Parathyroid adenoma (tissue), 2 donors: ENCODE measurements at regions not wholly inside any gene's neighbourhood (a gene's known extent, or its start where the extent isn't known, plus 50 kb on each side); places are given as distances from the start of the nearest gene placed in this dataset.

Experiments used
- H2AFZ ChIP-seq: fragments of 300-600 bp; sonication (generic); one replicate; pipeline ENCODE4 v1.7.0; 2017; ENCODE audit warnings: antibody characterized with exemption, mild to moderate bottlenecking
- H3K27ac ChIP-seq: fragments of 300-600 bp; sonication (generic); one replicate; pipeline ENCODE4 v1.7.0; 2017
- H3K27me3 ChIP-seq: fragments of 300-600 bp; sonication (generic); one replicate; pipeline ENCODE4 v1.7.0; 2017; ENCODE audit warnings: low read length; ENCODE audit not compliant: control insufficient read depth, insufficient read depth
- H3K36me3 ChIP-seq: fragments of 300-600 bp; sonication (generic); one replicate; pipeline ENCODE4 v1.7.0; 2017; ENCODE audit warnings: low read length; ENCODE audit not compliant: control insufficient read depth, insufficient read depth
- H3K4me1 ChIP-seq: fragments of 300-600 bp; sonication (generic); one replicate; pipeline ENCODE4 v1.7.0; 2017; ENCODE audit warnings: control low read depth
- H3K4me2 ChIP-seq: fragments of 300-600 bp; sonication (generic); one replicate; pipeline ENCODE4 v1.7.0; 2017; ENCODE audit warnings: low read length
- H3K4me3 ChIP-seq: fragments of 300-600 bp; sonication (generic); one replicate; pipeline ENCODE4 v1.7.0; 2017; ENCODE audit warnings: low read depth, low read length
- H3K79me2 ChIP-seq: fragments of 300-600 bp; sonication (generic); one replicate; pipeline ENCODE4 v1.7.0; 2017; ENCODE audit warnings: control low read depth
- H3K9ac ChIP-seq: fragments of 300-600 bp; sonication (generic); one replicate; pipeline ENCODE4 v1.7.0; 2017; ENCODE audit warnings: mild to moderate bottlenecking
- H3K9me3 ChIP-seq: fragments of 300-600 bp; sonication (generic); one replicate; pipeline ENCODE4 v1.7.0; 2017; ENCODE audit warnings: low read length; ENCODE audit not compliant: control insufficient read depth
- TF ChIP-seq, protein P1 (sequence below): fragments of 300-600 bp; sonication (generic); IDR thresholded peaks from one replicate; pipeline ENCODE4 v1.7.0; 2017; ENCODE audit warnings: antibody characterized with exemption, mild to moderate bottlenecking
- donor health status: primary hyperparathyroidism.

DNA sequence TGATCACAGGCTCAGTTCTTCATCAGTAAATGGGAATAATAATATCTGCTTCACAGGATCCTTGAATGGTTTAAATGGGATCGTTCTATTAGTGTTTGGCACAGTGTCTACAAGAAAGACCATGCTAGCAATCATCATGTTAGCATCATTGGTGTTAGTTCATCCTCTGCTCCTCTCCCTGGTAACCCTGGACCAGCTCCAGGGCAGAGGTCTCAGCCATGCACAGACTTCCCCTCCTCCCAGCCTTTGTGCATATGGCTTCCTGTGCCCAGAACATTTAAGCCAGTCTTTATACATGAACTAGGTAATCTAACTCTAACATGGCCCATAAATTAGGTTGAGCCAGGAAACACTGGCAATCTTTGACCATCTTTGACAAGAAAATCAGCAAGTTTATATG is 180.2 kb downstream of the EPM2A start:
- H3K36me3 ChIP-seq: no peaks in the 10 kb centered on the region
- H3K4me2 ChIP-seq: no peak overlapping the region
- H3K79me2 ChIP-seq: no peaks in the 10 kb centered on the region
- no peaks in the 10 kb centered on the region for H3K27me3 ChIP-seq
- H3K27ac ChIP-seq: no peak overlapping the region
- no peak overlapping the region for H3K9ac ChIP-seq
- TF ChIP-seq, protein P1, sequence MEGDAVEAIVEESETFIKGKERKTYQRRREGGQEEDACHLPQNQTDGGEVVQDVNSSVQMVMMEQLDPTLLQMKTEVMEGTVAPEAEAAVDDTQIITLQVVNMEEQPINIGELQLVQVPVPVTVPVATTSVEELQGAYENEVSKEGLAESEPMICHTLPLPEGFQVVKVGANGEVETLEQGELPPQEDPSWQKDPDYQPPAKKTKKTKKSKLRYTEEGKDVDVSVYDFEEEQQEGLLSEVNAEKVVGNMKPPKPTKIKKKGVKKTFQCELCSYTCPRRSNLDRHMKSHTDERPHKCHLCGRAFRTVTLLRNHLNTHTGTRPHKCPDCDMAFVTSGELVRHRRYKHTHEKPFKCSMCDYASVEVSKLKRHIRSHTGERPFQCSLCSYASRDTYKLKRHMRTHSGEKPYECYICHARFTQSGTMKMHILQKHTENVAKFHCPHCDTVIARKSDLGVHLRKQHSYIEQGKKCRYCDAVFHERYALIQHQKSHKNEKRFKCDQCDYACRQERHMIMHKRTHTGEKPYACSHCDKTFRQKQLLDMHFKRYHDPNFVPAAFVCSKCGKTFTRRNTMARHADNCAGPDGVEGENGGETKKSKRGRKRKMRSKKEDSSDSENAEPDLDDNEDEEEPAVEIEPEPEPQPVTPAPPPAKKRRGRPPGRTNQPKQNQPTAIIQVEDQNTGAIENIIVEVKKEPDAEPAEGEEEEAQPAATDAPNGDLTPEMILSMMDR: no peak
- H3K4me3 ChIP-seq: no peak overlapping the region
- H3K4me1 ChIP-seq: no peaks in the 10 kb centered on the region
- no peak overlapping the region for H2AFZ ChIP-seq
- H3K9me3 ChIP-seq: no peaks in the 10 kb centered on the region

DNA sequence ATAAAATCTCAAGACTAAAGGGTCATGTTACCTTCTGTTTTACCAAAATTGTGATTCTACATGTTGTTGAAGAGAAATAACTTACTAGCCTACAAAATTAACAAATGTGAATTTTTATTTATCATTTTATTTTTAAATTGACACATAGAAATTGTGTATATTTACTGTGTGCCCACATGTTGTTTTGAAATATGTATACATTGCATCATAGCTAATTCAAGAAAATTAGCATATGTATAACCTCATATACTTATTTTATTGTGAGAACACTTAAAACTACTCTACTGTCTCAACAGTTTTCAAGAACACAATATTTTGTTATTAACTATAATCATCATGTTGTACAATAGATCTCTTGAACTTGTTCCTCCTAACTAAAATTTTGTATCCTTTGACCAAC is 177.8 kb downstream of the EPM2A start:
- no peak overlapping the region for H3K4me2 ChIP-seq
- no peaks in the 10 kb centered on the region for H3K36me3 ChIP-seq
- H3K27me3 ChIP-seq: no peaks in the 10 kb centered on the region
- H3K9me3 ChIP-seq: no peaks in the 10 kb centered on the region
- no peak overlapping the region for H3K4me3 ChIP-seq
- H3K4me1 ChIP-seq: no peaks in the 10 kb centered on the region
- H3K27ac ChIP-seq: no peak overlapping the region
- H2AFZ ChIP-seq: no peak overlapping the region
- no peak overlapping the region for H3K9ac ChIP-seq
- H3K79me2 ChIP-seq: no peaks in the 10 kb centered on the region
- TF ChIP-seq, protein P1: no peak

DNA sequence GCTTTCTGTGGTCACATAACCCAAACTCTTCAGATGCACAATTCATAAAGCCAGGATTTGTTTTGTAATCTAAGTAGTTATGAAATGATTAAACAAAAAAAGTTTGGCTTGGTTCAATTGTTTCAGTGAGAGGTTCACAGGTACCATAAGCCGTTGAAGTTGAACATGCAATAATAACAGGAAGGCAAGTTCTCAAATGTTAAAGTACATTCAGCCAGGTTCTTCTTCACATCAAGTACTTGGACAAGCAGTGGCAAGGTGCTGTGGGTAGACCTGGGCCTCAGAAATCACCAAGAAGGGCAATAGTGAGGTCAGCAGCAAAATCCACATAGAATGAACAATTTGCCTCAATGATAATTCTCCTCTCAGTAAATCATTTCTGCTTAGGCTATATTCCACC is 175.5 kb downstream of the EPM2A start:
- Histone ChIP-seq H3K27me3 (no peaks in the 10 kb centered on the region), H2AFZ (no peak overlapping the region), H3K79me2 (no peaks in the 10 kb centered on the region), H3K4me2 (no peak overlapping the region), H3K4me3 (no peak overlapping the region), H3K9ac (no peak overlapping the region), H3K27ac (no peak overlapping the region), H3K9me3 (no peaks in the 10 kb centered on the region), H3K4me1 (no peaks in the 10 kb centered on the region), H3K36me3 (no peaks in the 10 kb centered on the region)
- TF ChIP-seq, protein P1: no peak

DNA sequence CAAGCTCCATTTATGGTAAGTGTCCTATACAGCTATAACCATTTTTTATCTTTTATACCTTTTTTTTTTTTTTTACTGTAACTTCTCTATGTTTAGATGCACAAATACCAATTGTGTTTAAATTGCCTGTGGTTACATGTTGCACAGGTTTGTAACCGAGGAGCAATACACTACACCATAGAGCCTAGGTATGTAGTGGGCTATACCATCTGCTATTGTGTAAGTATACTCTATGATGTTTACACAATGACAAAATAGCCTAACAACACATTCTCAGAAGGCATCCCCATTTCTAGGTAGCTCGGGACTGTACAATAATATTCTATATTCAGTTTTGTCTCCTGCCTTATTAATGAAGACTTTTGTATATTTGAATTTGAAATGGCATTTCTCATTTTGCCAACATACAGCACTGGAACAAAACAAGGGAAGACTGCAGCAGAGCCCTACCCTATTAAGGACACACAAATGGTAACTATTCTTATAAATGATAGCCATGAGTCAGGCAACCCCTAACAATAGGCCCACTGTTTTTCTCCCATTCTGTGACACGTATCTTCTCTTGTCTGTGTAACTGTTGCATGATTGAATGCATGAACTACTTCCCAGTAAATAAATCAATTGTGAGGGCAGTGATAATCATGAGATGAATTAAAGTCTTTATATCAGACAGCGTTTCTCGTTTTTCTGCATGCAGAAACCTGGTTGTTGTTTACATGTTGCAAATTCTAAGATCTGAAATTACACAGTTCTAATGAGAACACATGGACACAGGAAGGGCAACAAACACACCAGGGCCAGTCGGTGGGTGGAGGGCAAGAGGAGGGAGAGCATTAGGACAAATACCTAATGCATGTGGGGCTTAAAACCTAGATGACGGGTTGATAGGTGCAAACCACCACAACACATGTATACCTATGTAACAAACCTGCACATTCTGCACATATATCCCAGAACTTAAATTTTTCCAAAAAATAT is 173.9 kb downstream of the EPM2A start:
- H3K4me1 ChIP-seq: no peaks in the 10 kb centered on the region
- no peak overlapping the region for H3K9ac ChIP-seq
- no peak overlapping the region for H3K27ac ChIP-seq
- H2AFZ ChIP-seq: no peak overlapping the region
- no peak overlapping the region for H3K4me3 ChIP-seq
- no peaks in the 10 kb centered on the region for H3K79me2 ChIP-seq
- H3K27me3 ChIP-seq: no peaks in the 10 kb centered on the region
- no peaks in the 10 kb centered on the region for H3K9me3 ChIP-seq
- no peaks in the 10 kb centered on the region for H3K36me3 ChIP-seq
- TF ChIP-seq, protein P1: no peak
- H3K4me2 ChIP-seq: no peak overlapping the region
